SK-N-SH (cell line): ENCODE measurements at regions not wholly inside any gene's neighbourhood (a gene's known extent, or its start where the extent isn't known, plus 50 kb on each side); places are given as distances from the start of the nearest gene placed in this dataset.

Experiments used
- CHD2 ChIP-seq: fragments of 150-350 bp; IDR thresholded peaks from 2 replicates; pipeline ENCODE4 v1.6.1; 2018; ENCODE audit warnings: low read length; ENCODE audit not compliant: partially characterized antibody
- EP300 ChIP-seq, 2 experiments: IDR thresholded peaks; 2 replicates each; pipeline versions ENCODE4 v1.4.0 to v1.6.1; 2012; ENCODE audit warnings: borderline replicate concordance in 1 of 2, low read depth in 1 of 2, low read length in 1 of 2
- EZH2phosphoT487 ChIP-seq: fragments of 200-600 bp; sonication (generic); IDR thresholded peaks from 2 replicates; pipeline ENCODE4 v1.6.1; 2017; ENCODE audit warnings: low read depth, mixed run types, mild to moderate bottlenecking, antibody characterized with exemption, moderate library complexity, borderline replicate concordance
- FOSL2 ChIP-seq: IDR thresholded peaks from 2 replicates; pipeline ENCODE4 v1.4.0; 2012; ENCODE audit warnings: low read depth, mild to moderate bottlenecking, moderate library complexity, borderline replicate concordance
- NRF1 ChIP-seq: IDR thresholded peaks from 2 replicates; pipeline ENCODE4 v1.6.1; 2012; ENCODE audit warnings: low read depth, mild to moderate bottlenecking, low read length
- POLR2AphosphoS5 ChIP-seq: IDR thresholded peaks from 2 replicates; pipeline ENCODE4 v1.6.1; 2012; ENCODE audit warnings: low read depth, low read length
- RAD21 ChIP-seq: IDR thresholded peaks from 2 replicates; pipeline ENCODE4 v1.6.1; 2012; ENCODE audit warnings: mild to moderate bottlenecking, low read length
- TAF1 ChIP-seq: IDR thresholded peaks from 2 replicates; pipeline ENCODE4 v1.6.1; 2012; ENCODE audit warnings: low read depth, mild to moderate bottlenecking, low read length, moderate library complexity, borderline replicate concordance
- TEAD4 ChIP-seq: IDR thresholded peaks from 2 replicates; pipeline ENCODE4 v1.4.0; 2012; ENCODE audit warnings: mild to moderate bottlenecking, borderline replicate concordance; ENCODE audit not compliant: insufficient read depth
- YY1 ChIP-seq: IDR thresholded peaks from 2 replicates; pipeline ENCODE4 v1.4.0; 2012; ENCODE audit warnings: low read depth, mild to moderate bottlenecking
- TF ChIP-seq, protein P1 (sequence below): fragments of 200-600 bp; sonication (generic); IDR thresholded peaks from 2 replicates; pipeline ENCODE4 v1.6.1; 2017; ENCODE audit warnings: antibody characterized with exemption, mild to moderate bottlenecking, moderate library complexity
- TF ChIP-seq, protein P2 (sequence below): fragments of 150-350 bp; IDR thresholded peaks from 2 replicates; pipeline ENCODE4 v1.6.1; 2017; ENCODE audit warnings: antibody characterized with exemption, low read length, low read depth, borderline replicate concordance
- TF ChIP-seq, protein P3 (sequence below): fragments of 150-350 bp; IDR thresholded peaks from 2 replicates; pipeline ENCODE4 v1.6.1; 2016; ENCODE audit warnings: mild to moderate bottlenecking, low read depth, low read length

DNA sequence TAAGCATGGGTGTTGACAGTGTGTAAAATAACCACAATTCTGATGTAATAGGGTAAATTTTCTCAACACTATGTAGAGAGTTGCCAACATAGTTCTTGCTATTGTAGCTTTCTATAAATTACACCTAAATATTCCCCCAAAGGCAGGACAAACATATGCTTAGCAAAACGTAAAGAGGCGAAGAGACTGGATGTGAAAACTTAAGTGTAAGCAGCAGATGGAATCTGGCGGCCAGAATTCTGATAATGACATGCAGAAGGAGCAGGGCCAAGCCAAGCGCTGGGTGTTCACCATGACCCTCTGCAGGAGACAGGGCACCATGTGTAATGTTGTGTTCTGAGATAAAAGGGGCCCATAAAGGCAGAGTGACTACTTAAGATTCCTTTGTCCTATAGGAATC lies 105.2 kb upstream of the ZNF521 start:
- TF ChIP-seq, protein P1, sequence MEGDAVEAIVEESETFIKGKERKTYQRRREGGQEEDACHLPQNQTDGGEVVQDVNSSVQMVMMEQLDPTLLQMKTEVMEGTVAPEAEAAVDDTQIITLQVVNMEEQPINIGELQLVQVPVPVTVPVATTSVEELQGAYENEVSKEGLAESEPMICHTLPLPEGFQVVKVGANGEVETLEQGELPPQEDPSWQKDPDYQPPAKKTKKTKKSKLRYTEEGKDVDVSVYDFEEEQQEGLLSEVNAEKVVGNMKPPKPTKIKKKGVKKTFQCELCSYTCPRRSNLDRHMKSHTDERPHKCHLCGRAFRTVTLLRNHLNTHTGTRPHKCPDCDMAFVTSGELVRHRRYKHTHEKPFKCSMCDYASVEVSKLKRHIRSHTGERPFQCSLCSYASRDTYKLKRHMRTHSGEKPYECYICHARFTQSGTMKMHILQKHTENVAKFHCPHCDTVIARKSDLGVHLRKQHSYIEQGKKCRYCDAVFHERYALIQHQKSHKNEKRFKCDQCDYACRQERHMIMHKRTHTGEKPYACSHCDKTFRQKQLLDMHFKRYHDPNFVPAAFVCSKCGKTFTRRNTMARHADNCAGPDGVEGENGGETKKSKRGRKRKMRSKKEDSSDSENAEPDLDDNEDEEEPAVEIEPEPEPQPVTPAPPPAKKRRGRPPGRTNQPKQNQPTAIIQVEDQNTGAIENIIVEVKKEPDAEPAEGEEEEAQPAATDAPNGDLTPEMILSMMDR, result no peak
- TF ChIP-seq EP300 (IDR thresholded peaks at IDR 0.05; ENCODE audit: borderline replicate concordance in 1 of 2, low read depth in 1 of 2, low read length in 1 of 2) (no peak), YY1 (no peak), POLR2AphosphoS5 (no peak), RAD21 (no peak), CHD2 (no peak), TAF1 (no peak), NRF1 (no peak), EZH2phosphoT487 (no peak), TEAD4 (no peak), FOSL2 (no peak)
- TF ChIP-seq, protein P2, sequence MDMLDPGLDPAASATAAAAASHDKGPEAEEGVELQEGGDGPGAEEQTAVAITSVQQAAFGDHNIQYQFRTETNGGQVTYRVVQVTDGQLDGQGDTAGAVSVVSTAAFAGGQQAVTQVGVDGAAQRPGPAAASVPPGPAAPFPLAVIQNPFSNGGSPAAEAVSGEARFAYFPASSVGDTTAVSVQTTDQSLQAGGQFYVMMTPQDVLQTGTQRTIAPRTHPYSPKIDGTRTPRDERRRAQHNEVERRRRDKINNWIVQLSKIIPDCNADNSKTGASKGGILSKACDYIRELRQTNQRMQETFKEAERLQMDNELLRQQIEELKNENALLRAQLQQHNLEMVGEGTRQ, result no peak
- TF ChIP-seq, protein P3, sequence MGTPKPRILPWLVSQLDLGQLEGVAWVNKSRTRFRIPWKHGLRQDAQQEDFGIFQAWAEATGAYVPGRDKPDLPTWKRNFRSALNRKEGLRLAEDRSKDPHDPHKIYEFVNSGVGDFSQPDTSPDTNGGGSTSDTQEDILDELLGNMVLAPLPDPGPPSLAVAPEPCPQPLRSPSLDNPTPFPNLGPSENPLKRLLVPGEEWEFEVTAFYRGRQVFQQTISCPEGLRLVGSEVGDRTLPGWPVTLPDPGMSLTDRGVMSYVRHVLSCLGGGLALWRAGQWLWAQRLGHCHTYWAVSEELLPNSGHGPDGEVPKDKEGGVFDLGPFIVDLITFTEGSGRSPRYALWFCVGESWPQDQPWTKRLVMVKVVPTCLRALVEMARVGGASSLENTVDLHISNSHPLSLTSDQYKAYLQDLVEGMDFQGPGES, result no peak
